Hematopoietic multipotent progenitor cell treated with erythropoietin and hydrocortisone succinate and interleukin-3 and kit ligand, for 4 days (in vitro differentiated cells): ENCODE measurements at regions not wholly inside any gene's neighbourhood (a gene's known extent, or its start where the extent isn't known, plus 50 kb on each side); places are given as distances from the start of the nearest gene placed in this dataset.
A peak's percentile ranks its signal among the peaks of the same experiment; 100 is the strongest.

ENCODE experiments used
- DNase-seq: peaks from one replicate; pipeline ENCODE4 v3.0.0-alpha.2; 2015

DNA sequence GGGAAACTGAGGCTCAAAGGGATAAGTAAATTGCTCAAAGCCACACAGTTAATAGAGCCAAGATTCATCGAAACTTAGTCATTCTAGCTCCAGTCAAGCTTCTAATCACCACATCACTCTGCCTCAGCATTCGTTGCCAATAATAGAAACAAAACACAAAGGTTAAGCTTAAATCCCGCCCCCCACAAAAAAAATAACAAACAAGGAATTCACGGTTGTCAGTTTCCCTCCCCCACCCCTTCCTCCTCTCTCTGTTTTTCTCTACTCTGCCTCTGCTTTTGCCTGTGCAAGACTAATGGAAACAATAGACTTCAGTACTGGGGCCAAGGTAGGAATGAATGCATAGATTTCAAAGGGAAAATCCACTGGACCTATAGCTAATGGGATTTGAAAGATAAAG, 70.7 kb upstream of the ZNF644 start:
- DNase-seq, result no peak

DNA sequence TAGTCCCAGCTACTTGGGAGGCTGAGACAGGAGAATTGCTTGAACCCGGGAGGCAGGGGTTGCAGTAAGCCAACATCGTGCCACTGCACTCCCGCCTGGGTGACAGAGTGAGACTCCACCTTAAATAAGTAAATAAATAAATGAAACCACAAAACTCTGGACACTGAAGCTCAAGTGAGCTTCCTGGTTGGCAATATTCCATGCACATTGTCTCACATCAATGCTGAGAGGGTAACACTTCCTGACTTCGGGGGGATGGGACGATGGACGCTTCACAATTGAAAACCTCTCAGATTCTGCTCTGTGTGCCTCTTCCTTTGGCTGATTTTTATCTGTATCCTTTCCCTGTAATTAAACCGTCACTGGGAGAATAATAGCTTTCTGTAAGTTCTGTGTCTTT, 70.0 kb upstream of the ZNF644 start:
- no peak for DNase-seq

DNA sequence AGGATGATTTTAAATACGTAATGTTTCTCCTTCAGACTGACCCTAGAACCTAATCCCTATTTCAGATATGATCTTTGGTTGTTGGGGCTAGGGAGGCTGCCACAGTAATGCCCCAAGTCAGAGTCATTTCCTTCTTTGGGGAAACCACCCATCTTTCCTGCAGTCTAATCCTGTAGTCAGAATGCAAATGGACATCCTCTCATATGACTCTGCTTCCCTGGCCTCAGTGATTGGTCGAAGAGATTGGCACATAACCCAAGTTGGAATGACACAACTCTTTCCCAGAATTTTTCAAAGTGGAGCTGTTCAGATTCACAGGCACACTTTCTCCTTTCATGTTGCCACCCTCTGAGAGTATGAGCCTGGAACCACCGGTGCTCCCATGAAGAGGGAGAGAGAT, 58.8 kb upstream of the ZNF644 start:
- DNase-seq, result no peak

DNA sequence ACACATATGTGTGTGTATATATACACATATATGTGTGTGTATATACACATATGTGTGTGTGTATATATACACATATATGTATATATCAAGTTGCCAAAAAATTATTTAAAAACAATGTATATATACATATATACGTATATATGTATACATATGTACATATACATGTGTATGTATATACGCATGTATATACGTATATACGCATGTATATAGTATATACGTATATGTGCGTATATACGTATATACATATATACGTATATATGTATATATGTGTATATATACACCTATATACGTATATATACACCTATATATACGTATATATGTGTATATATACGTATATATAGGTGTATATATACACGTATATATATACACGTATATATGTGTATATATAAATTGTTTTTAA, 57.0 kb upstream of the ZNF644 start:
- DNase-seq, result no peak

DNA sequence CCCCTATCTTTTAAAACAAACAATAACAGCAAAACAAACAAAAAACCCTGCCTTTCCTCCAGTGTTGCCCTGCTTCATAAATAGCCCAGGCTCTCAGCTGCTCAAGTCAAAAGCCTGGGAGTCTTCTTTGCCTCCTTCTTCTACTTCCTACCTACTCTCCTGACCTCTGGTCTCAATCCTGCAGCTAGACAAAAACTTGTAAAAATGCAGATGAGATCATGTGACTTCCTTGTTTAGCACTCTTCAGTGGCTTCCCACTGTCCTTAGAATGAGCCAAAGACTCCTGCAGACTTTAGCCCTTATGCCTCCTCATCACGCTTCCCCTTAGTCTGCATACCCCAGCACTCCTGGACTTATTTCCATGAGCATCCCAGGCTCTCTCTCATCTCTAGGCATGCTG, 55.0 kb upstream of the ZNF644 start:
- DNase-seq, result no peak

DNA sequence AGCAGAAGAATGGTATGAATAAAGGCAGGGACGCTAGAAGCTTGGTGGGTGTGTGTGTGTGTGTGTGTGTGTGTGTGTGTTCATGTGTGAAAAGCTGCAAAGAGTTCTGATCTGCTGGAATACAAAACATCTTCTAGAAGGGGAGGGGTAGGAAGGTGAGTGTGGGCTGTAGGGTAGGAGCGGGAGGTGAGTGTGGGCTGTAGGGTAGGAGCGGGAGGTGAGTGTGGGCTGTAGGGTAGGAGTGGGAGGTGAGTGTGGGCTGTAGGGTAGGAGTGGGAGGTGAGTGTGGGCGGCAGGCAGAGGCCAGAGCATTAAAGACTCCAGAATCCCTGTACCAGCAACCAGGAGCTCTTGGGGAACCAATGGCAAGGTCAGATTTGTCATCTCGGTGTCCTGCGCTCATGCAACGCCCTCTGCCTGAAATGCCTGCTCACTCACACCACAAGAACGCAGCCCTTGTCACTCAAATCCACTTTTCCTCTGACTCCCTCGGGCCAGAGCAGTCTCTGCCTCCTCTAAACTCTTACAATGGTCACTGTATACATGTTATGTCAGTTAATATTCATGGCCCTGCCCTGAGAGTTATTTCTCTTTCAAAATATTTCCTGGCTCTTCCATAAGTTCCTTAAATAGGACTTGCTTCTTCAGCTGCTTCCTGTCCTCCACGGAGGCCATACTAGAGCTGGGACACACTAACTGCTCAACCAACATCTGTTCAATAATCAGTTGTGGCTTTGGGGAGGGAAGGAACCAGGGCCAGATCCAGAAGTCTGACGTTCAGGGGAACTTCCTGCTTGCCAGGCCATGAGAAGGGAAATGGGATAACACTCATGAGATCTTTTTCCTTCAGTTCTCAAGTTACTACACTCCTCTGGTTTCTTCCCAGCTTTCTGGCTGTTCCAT, 53.6 kb upstream of the ZNF644 start:
- DNase-seq, result peak; percentile 11

DNA sequence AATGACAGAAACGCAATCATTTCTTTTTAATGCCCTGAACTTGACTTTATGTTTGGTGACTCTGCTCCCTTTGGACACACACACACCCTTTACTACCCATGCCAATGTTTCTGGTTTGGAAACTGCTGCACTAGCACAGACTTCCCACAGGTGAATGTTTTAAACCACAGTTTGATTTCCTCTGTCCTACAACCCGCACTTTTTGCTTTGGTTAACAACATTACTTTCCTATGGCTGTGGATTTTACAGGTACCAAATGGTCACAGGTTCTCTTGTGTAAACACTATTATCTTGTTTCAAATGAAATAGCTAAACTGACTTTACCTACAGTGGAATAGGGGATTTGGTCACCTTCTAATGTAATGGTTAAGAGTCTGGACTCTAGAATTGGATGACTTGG, 51.5 kb upstream of the ZNF644 start:
- no peak for DNase-seq

DNA sequence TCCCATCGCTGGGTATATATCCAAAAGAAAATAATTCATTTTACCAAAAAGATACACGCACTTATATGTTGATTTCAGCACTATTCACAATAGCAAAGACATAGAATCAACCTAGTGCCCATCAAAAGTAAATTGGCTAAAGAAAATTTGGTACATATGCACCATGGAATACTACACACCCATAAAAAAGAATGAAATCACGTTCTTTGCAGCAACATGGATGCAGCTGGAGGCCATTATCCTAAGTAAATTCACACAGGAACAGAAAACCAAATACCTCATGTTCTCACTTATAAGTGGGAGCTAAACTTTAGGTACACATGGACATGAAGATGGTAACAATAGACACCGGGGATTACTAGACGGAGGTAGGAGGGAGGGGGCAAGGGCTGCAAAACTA, 50.0 kb upstream of the ZNF644 start:
- no peak for DNase-seq
